Colonic mucosa (tissue), 4 donors: ENCODE measurements at regions not wholly inside any gene's neighbourhood (a gene's known extent, or its start where the extent isn't known, plus 50 kb on each side); places are given as distances from the start of the nearest gene placed in this dataset.

Experiments used
- DNase-seq: peaks from one replicate; pipeline ENCODE4 v3.0.0-alpha.2; 2020
- H3K27ac ChIP-seq: fragments of 200-600 bp; one replicate; pipeline ENCODE4 v1.8.0; 2021
- H3K27me3 ChIP-seq: fragments of 200-600 bp; one replicate; pipeline ENCODE4 v1.8.0; 2021
- H3K36me3 ChIP-seq: fragments of 200-600 bp; one replicate; pipeline ENCODE4 v1.8.0; 2021
- H3K4me1 ChIP-seq: fragments of 200-600 bp; one replicate; pipeline ENCODE4 v1.8.0; 2021; ENCODE audit warnings: mild to moderate bottlenecking
- H3K4me3 ChIP-seq: fragments of 200-600 bp; one replicate; pipeline ENCODE4 v1.8.0; 2021
- H3K9ac ChIP-seq, 2 donors: one replicate each; pipeline ENCODE4 v1.7.0; 2013; ENCODE audit warnings: control low read depth in 2 of 2, low read depth in 2 of 2, low read length in 2 of 2
- H3K9me3 ChIP-seq: fragments of 200-600 bp; one replicate; pipeline ENCODE4 v1.8.0; 2021
- intact Hi-C: fragments of 100-400 bp; cut with DNase I; formaldehyde crosslinking; loops from one replicate; pipeline ENCODE4 v1.14.1; 2022
- TF ChIP-seq, protein P1 (sequence below): fragments of 200-600 bp; IDR thresholded peaks from one replicate; pipeline ENCODE4 v1.8.0; 2022; ENCODE audit warnings: antibody characterized with exemption, mild to moderate bottlenecking
- donor health status: healthy.
- donor health status: DM: no; HTN: no; CAD: no.
- donor health status: DM: no; HTN: no; CAD: no.

DNA sequence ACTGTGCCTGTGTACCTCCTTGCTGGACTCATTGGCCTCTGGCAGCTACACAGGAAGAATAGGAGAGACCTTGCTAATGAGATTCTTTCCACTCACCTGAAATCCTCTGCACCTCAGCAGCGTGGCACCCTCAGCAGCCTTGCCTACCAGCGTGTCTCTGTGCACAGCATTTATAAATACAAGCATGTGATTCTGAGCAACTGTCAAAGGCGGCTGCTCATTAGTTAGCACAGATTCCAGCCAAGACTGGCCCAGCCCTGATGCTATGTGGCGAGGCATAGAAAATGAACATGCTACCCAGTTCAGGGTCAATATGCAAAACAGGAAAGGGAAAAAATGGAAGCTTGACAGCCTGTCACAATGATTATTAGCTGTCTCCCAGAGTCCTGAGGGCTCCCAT, 298.0 kb downstream of the C4orf33 start:
- Histone ChIP-seq H3K27ac (no peak overlapping the region), H3K4me1 (no peaks in the 10 kb centered on the region), H3K36me3 (no peaks in the 10 kb centered on the region), H3K4me3 (no peak overlapping the region), H3K27me3 (no peaks in the 10 kb centered on the region), H3K9me3 (no peaks in the 10 kb centered on the region), H3K9ac (no peak overlapping the region)
- intact Hi-C loops, result no loop called here
- DNase-seq, result no peak
- TF ChIP-seq, protein P1, sequence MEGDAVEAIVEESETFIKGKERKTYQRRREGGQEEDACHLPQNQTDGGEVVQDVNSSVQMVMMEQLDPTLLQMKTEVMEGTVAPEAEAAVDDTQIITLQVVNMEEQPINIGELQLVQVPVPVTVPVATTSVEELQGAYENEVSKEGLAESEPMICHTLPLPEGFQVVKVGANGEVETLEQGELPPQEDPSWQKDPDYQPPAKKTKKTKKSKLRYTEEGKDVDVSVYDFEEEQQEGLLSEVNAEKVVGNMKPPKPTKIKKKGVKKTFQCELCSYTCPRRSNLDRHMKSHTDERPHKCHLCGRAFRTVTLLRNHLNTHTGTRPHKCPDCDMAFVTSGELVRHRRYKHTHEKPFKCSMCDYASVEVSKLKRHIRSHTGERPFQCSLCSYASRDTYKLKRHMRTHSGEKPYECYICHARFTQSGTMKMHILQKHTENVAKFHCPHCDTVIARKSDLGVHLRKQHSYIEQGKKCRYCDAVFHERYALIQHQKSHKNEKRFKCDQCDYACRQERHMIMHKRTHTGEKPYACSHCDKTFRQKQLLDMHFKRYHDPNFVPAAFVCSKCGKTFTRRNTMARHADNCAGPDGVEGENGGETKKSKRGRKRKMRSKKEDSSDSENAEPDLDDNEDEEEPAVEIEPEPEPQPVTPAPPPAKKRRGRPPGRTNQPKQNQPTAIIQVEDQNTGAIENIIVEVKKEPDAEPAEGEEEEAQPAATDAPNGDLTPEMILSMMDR, result no peak

DNA sequence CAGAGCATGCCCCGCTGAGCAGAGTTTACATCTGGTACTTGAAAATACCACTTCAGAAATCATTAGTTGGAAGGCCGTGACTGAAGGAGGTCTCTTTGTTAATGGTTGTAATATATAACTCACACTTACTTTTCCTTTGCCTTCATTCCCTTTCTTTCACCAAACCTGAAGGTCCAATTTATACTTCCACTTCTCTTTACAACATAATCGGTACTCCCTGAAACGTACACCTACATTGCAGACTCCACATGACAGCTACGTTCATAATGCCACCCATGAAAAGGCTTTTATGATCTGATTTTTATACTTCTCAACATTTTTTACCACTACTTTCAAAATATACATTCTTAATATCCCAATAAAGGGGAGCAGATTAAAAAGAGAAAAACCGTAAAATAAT, 298.7 kb downstream of the C4orf33 start:
- no peak overlapping the region for H3K4me3 ChIP-seq
- no peaks in the 10 kb centered on the region for H3K27me3 ChIP-seq
- H3K4me1 ChIP-seq, result no peaks in the 10 kb centered on the region
- H3K27ac ChIP-seq, result no peak overlapping the region
- no peak for DNase-seq
- H3K9me3 ChIP-seq, result no peaks in the 10 kb centered on the region
- H3K36me3 ChIP-seq, result no peaks in the 10 kb centered on the region
- no peak overlapping the region for H3K9ac ChIP-seq
- intact Hi-C loops, result no loop called here
- TF ChIP-seq, protein P1, result no peak

DNA sequence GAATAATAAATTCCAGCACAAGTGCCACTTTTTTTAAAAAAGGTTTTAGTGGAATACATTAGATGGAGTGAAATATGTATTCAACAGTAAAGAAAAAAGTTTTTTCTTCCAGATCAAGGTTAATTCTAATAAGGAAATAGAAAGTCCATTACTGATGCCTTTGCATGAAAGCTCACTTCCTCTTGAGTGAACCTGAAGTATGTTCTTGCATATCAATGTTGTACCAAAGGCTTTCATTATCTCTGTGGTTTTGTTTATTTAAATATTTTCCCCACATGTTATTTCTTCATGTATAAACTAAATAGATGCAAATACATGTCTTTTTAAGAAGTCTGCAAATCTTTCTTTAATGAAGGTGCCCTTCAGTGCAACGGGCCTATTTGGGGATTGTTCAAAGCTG, 307.9 kb downstream of the C4orf33 start:
- no peak overlapping the region for H3K27ac ChIP-seq

DNA sequence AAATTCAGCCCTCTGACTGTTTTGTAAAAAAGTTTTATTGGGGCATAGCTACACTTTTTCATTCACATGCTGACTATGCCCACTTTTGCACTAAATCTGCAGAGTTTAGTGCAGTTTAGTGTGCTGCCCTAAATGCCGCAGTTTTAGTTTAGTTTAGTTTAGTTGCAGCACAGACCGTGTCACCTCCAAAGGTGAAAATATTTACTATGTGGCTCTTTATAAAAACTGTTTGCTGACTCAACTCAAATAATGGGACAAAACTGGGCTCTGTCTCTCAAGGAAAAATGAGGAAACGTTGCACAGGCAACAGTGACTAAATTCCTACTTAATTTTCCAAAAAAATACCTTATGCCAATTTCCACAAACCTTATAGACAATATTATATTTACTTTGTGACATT, 314.2 kb downstream of the C4orf33 start:
- intact Hi-C loops, result no loop called here
- no peak overlapping the region for H3K4me3 ChIP-seq
- TF ChIP-seq, protein P1, result no peak
- no peak overlapping the region for H3K27ac ChIP-seq
- no peak for DNase-seq
- no peaks in the 10 kb centered on the region for H3K27me3 ChIP-seq
- H3K9me3 ChIP-seq, result no peaks in the 10 kb centered on the region
- H3K9ac ChIP-seq, result no peak overlapping the region
- no peaks in the 10 kb centered on the region for H3K4me1 ChIP-seq
- no peaks in the 10 kb centered on the region for H3K36me3 ChIP-seq

More for the DNA sequence above, 307.9 kb downstream of the C4orf33 start:
- H3K27me3 ChIP-seq, result no peaks in the 10 kb centered on the region
- H3K4me3 ChIP-seq, result no peak overlapping the region
- H3K9ac ChIP-seq, result no peak overlapping the region
- TF ChIP-seq, protein P1, result no peak
- intact Hi-C loops, result no loop called here
- no peaks in the 10 kb centered on the region for H3K36me3 ChIP-seq
- DNase-seq, result no peak
- H3K4me1 ChIP-seq, result no peaks in the 10 kb centered on the region
- H3K9me3 ChIP-seq, result no peaks in the 10 kb centered on the region

DNA sequence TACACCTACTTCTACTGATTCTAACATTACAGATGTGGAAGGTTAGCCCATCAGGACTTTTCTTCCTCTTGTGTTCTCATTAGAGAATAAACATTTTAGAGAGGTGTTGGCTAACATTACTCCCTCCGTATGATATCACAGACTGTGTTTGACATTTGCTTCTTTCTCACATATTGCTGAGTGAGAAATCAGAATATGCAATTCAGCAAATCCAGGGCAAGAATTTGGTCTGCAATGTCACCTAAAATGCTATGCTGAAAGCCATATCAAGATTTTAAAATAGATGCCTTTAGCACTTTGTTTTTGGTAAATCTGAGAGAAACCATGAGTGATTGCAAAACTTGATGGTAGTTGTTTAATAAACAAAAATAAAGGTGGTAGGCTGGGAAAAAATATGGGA, 319.1 kb downstream of the C4orf33 start:
- TF ChIP-seq, protein P1, result no peak
- Histone ChIP-seq H3K36me3 (no peaks in the 10 kb centered on the region), H3K27me3 (no peaks in the 10 kb centered on the region), H3K4me1 (no peaks in the 10 kb centered on the region), H3K9me3 (no peaks in the 10 kb centered on the region), H3K9ac (no peak overlapping the region), H3K4me3 (no peak overlapping the region), H3K27ac (no peak overlapping the region)
- no peak for DNase-seq
- intact Hi-C loops, result no loop called here

DNA sequence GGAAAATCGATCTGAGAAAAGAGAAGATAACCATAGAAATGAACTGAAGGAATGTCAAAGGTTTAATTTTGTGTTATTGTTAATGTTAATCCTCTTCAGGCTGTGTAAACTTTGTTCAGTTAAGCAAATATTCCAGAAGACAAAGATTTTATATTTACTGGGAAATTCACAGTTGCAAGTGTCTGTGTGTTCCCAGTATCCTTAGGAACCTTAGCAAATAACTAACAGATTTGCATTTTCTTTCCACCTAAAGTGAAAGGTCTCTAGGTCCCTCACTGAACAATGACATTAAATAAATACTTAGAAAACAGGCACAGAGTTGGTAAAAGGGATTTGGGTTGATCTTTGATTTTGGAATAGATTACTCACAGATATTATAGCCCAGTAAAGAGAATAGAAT, 324.7 kb downstream of the C4orf33 start:
- TF ChIP-seq, protein P1, result no peak
- intact Hi-C loops, result no loop called here
- no peaks in the 10 kb centered on the region for H3K36me3 ChIP-seq
- no peaks in the 10 kb centered on the region for H3K9me3 ChIP-seq
- no peak overlapping the region for H3K4me3 ChIP-seq
- no peak overlapping the region for H3K27ac ChIP-seq
- H3K4me1 ChIP-seq, result no peaks in the 10 kb centered on the region
- H3K9ac ChIP-seq, result no peak overlapping the region
- no peak for DNase-seq
- H3K27me3 ChIP-seq, result no peaks in the 10 kb centered on the region
